IMR-90 (cell line): ENCODE measurements at regions not wholly inside any gene's neighbourhood (a gene's known extent, or its start where the extent isn't known, plus 50 kb on each side); places are given as distances from the start of the nearest gene placed in this dataset.

Experiments used
- ATAC-seq: fragments of 200-7000 bp; cut with Tn5 transposase; 2 replicates; pipeline ENCODE4 v1.9.1; 2020; ENCODE audit warnings: low read depth, mild to moderate bottlenecking, moderate library complexity
- BruUV-seq: library from RNA; stranded (reverse); fragments of 400-500 nt; replicated peaks from 2 replicates; lab custom pipeline; 2021; lab: Mats Ljungman, UMichigan
- CTCF ChIA-PET: fragments of 300-600 bp; formaldehyde crosslinking; extraction: SDS; loops from one replicate; lab custom pipeline; 2021; ENCODE audit warnings: antibody characterized with exemption; lab: Yijun Ruan, JAX
- POLR2A ChIA-PET: fragments of 300-600 bp; sonication (Branson Sonifier 250); formaldehyde crosslinking; loops from one replicate; lab custom pipeline; 2022; ENCODE audit warnings: antibody characterized with exemption; ENCODE audit not compliant: unreplicated experiment; lab: Charles Lee
- DNase-seq: peaks from one replicate; pipeline ENCODE4 v3.0.0; 2013
- H2AFZ ChIP-seq: replicated peaks from 2 replicates; pipeline ENCODE3; 2013; ENCODE audit warnings: low read length, mild to moderate bottlenecking; ENCODE audit not compliant: poor library complexity
- H2AK5ac ChIP-seq: 2 replicates; pipeline ENCODE4 v1.6.1; 2013; ENCODE audit warnings: low read depth, low read length, inconsistent platforms
- H2AK9ac ChIP-seq: replicated peaks from 2 replicates; pipeline ENCODE3; 2013; ENCODE audit warnings: mild to moderate bottlenecking, low read depth, low read length, moderate library complexity; ENCODE audit not compliant: poor library complexity
- H2BK120ac ChIP-seq: 2 replicates; pipeline ENCODE4 v1.6.1; 2013; ENCODE audit warnings: low read depth, low read length, inconsistent platforms
- H2BK15ac ChIP-seq: 3 replicates; pipeline ENCODE4 v1.6.1; 2013; ENCODE audit warnings: low read depth, low read length, inconsistent platforms
- H2BK20ac ChIP-seq: 2 replicates; pipeline ENCODE4 v1.6.1; 2013; ENCODE audit warnings: low read depth, mild to moderate bottlenecking, inconsistent platforms, low read length, moderate library complexity
- H2BK5ac ChIP-seq: 2 replicates; pipeline ENCODE4 v1.6.1; 2013; ENCODE audit warnings: mild to moderate bottlenecking, low read depth, low read length, inconsistent platforms; ENCODE audit not compliant: poor library complexity, severe bottlenecking
- H3K14ac ChIP-seq: replicated peaks from 2 replicates; pipeline ENCODE4 v1.6.1; 2013; ENCODE audit warnings: low read depth, low read length, inconsistent platforms
- H3K18ac ChIP-seq: 2 replicates; pipeline ENCODE4 v1.6.1; 2013; ENCODE audit warnings: low read depth, low read length, control low read depth
- H3K23ac ChIP-seq: 2 replicates; pipeline ENCODE4 v1.6.1; 2013; ENCODE audit warnings: low read depth, low read length, inconsistent platforms
- H3K27ac ChIP-seq: 2 replicates; pipeline ENCODE4 v1.5.1; 2013; ENCODE audit warnings: mild to moderate bottlenecking, control low read depth, low read length; ENCODE audit not compliant: insufficient read depth
- H3K27me3 ChIP-seq: 2 replicates; pipeline ENCODE4 v1.6.1; 2013; ENCODE audit warnings: low read length; ENCODE audit not compliant: control insufficient read depth, insufficient read depth
- H3K36me3 ChIP-seq: 2 replicates; pipeline ENCODE4 v1.6.1; 2013; ENCODE audit warnings: low read length, mixed read lengths; ENCODE audit not compliant: control insufficient read depth, insufficient read depth
- H3K4ac ChIP-seq: 2 replicates; pipeline ENCODE4 v1.6.1; 2013; ENCODE audit warnings: low read depth, low read length, inconsistent platforms
- H3K4me1 ChIP-seq: 2 replicates; pipeline ENCODE4 v1.6.1; 2013; ENCODE audit warnings: low read length, mixed read lengths; ENCODE audit not compliant: control insufficient read depth, insufficient read depth
- H3K4me2 ChIP-seq: 2 replicates; pipeline ENCODE4 v1.6.1; 2013; ENCODE audit warnings: low read depth, mild to moderate bottlenecking, control low read depth, low read length, moderate library complexity
- H3K4me3 ChIP-seq: 2 replicates; pipeline ENCODE4 v1.5.1; 2013; ENCODE audit warnings: low read depth, mild to moderate bottlenecking, control low read depth, low read length, moderate library complexity; ENCODE audit not compliant: insufficient read depth
- H3K56ac ChIP-seq: 2 replicates; pipeline ENCODE4 v1.6.1; 2013; ENCODE audit warnings: low read length, inconsistent platforms; ENCODE audit not compliant: insufficient read depth; ENCODE audit errors: extremely low read depth
- H3K79me1 ChIP-seq, 2 experiments: 2 replicates each; pipeline ENCODE4 v1.6.1; 2013; ENCODE audit warnings: low read length in 2 of 2, inconsistent platforms in 1 of 2, low read depth in 1 of 2
- H3K9ac ChIP-seq: 2 replicates; pipeline ENCODE4 v1.6.1; 2013; ENCODE audit warnings: low read depth, low read length, control low read depth
- H3K9me1 ChIP-seq: 2 replicates; pipeline ENCODE4 v1.6.1; 2013; ENCODE audit warnings: low read length, inconsistent platforms; ENCODE audit not compliant: insufficient read depth
- H3K9me3 ChIP-seq: 2 replicates; pipeline ENCODE4 v1.6.1; 2013; ENCODE audit warnings: low read length; ENCODE audit not compliant: control insufficient read depth, insufficient read depth
- H4K20me1 ChIP-seq: 2 replicates; pipeline ENCODE4 v1.6.1; 2013; ENCODE audit warnings: low read length, inconsistent platforms; ENCODE audit not compliant: insufficient read depth
- H4K5ac ChIP-seq: 2 replicates; pipeline ENCODE4 v1.6.1; 2013; ENCODE audit warnings: mild to moderate bottlenecking, low read depth, low read length, control low read depth
- H4K8ac ChIP-seq, 2 experiments: 2 replicates each; pipeline ENCODE4 v1.6.1; 2013; ENCODE audit warnings: low read depth in 2 of 2, low read length in 2 of 2, control low read depth in 1 of 2, inconsistent platforms in 1 of 2
- H4K91ac ChIP-seq: 2 replicates; pipeline ENCODE4 v1.6.1; 2013; ENCODE audit warnings: low read depth, low read length, inconsistent platforms; ENCODE audit not compliant: insufficient read depth
- BHLHE40 ChIP-seq: fragments of 150-350 bp; IDR thresholded peaks from 2 replicates; pipeline ENCODE4 v1.6.1; 2016; ENCODE audit warnings: mild to moderate bottlenecking, low read depth, low read length
- CEBPB ChIP-seq: IDR thresholded peaks from 2 replicates; pipeline ENCODE4 v1.6.1; 2012; ENCODE audit warnings: low read depth, low read length, improper control_type of control experiment
- CHD1 ChIP-seq: IDR thresholded peaks from 2 replicates; pipeline ENCODE4 v1.6.1; 2012; ENCODE audit warnings: low read depth, low read length, improper control_type of control experiment
- CTCF ChIP-seq: conservative IDR thresholded peaks from 2 replicates; pipeline ENCODE4 v1.5.1; 2012; ENCODE audit warnings: mild to moderate bottlenecking, low read depth, low read length, improper control_type of control experiment
- ELK1 ChIP-seq: fragments of 150-350 bp; IDR thresholded peaks from 2 replicates; pipeline ENCODE4 v1.6.1; 2016; ENCODE audit warnings: low read depth, mild to moderate bottlenecking, low read length, moderate library complexity, borderline replicate concordance
- FOS ChIP-seq: fragments of 150-350 bp; IDR thresholded peaks from 2 replicates; pipeline ENCODE4 v1.6.1; 2016; ENCODE audit warnings: low read depth, low read length
- NFE2L2 ChIP-seq: fragments of 150-350 bp; IDR thresholded peaks from 2 replicates; pipeline ENCODE4 v1.6.1; 2016; ENCODE audit warnings: low read depth, mild to moderate bottlenecking, low read length
- RCOR1 ChIP-seq: IDR thresholded peaks from 2 replicates; pipeline ENCODE4 v1.6.1; 2012; ENCODE audit warnings: mild to moderate bottlenecking, low read length, improper control_type of control experiment; ENCODE audit not compliant: insufficient replicate concordance
- RFX5 ChIP-seq: IDR thresholded peaks from 2 replicates; pipeline ENCODE4 v1.8.0; 2012; ENCODE audit warnings: low read depth, mild to moderate bottlenecking, low read length, moderate library complexity
- SMC3 ChIP-seq: fragments of 150-350 bp; IDR thresholded peaks from 2 replicates; pipeline ENCODE4 v1.6.1; 2016; ENCODE audit warnings: low read depth, mild to moderate bottlenecking, antibody characterized with exemption, low read length, moderate library complexity
- WGBS, 2 experiments: methylation state at CpG; one replicate each; pipeline versions ENCODE4 v1.1.5 to v1.1.7; 2013; ENCODE audit warnings: missing lambda C conversion rate in 2 of 2; ENCODE audit not compliant: insufficient read length in 1 of 2; ENCODE audit errors: extremely low coverage in 2 of 2; 5-methylcytosine and 5-hydroxymethylcytosine counted together
- dilution Hi-C: fragments of 300-500 bp; cut with HindIII; formaldehyde crosslinking; loops from one replicate; pipeline ENCODE4 v1.14.3; 2018; ENCODE audit warnings: low sequenced_read_pairs; ENCODE audit not compliant: unreplicated experiment
- in situ Hi-C: fragments of 300-500 bp; cut with MboI; formaldehyde crosslinking; loops from 3 replicates; pipeline ENCODE4 v1.14.3; 2019; ENCODE audit warnings: low sequenced_read_pairs, inconsistent platforms, mixed read lengths
- intact Hi-C: fragments of 100-400 bp; cut with micrococcal nuclease; formaldehyde crosslinking; loops from 2 replicates; pipeline ENCODE4 v1.10.0; 2022

GRCh38 chr15:81427176-81427575, 53.2 kb upstream of the TMC3 start:
- no peak overlapping the region for H4K8ac ChIP-seq
- DNase-seq (no peak), ATAC-seq (no peak)
- in situ Hi-C loops = no loop called here
- no peaks in the 10 kb centered on the region for H3K4me1 ChIP-seq
- H4K5ac ChIP-seq = no peak overlapping the region
- no peak overlapping the region for H2BK20ac ChIP-seq
- BruUV-seq = no TSS peak
- ChIA-PET POLR2A (no interaction called here), CTCF (no interaction called here)
- no peak overlapping the region for H3K9ac ChIP-seq
- intact Hi-C loops = no loop called here
- no peak overlapping the region for H3K4me3 ChIP-seq
- no peak overlapping the region for H3K4me2 ChIP-seq
- no peak overlapping the region for H2AK5ac ChIP-seq
- no peaks in the 10 kb centered on the region for H3K9me1 ChIP-seq
- H3K4ac ChIP-seq = no peak overlapping the region
- H3K14ac ChIP-seq = no peak overlapping the region
- no CpG with 5 or more reads among the region's 6 CpGs for WGBS, 2 experiments
- no peak overlapping the region for H3K56ac ChIP-seq
- dilution Hi-C loops = no loop called here
- H2AFZ ChIP-seq = no peak overlapping the region
- peaks cover 5% of the 10 kb centered on the region for H3K27me3 ChIP-seq
- TF ChIP-seq BHLHE40 (no peak), RCOR1 (no peak), SMC3 (no peak), FOS (no peak), CTCF (no peak), NFE2L2 (no peak), CHD1 (no peak), RFX5 (no peak), ELK1 (no peak), CEBPB (no peak)
- H3K79me1 ChIP-seq = no peaks in the 10 kb centered on the region
- no peak overlapping the region for H2BK5ac ChIP-seq
- H2BK120ac ChIP-seq = no peak overlapping the region
- H4K20me1 ChIP-seq = no peaks in the 10 kb centered on the region
- H3K23ac ChIP-seq = no peak overlapping the region
- no peak overlapping the region for H2AK9ac ChIP-seq
- H3K27ac ChIP-seq = no peak overlapping the region
- H4K91ac ChIP-seq = no peak overlapping the region
- no peaks in the 10 kb centered on the region for H3K9me3 ChIP-seq
- H3K18ac ChIP-seq = no peak overlapping the region
- no peak overlapping the region for H2BK15ac ChIP-seq
- no peaks in the 10 kb centered on the region for H3K36me3 ChIP-seq
